HG03159 (cell line): ENCODE measurements at regions not wholly inside any gene's neighbourhood (a gene's known extent, or its start where the extent isn't known, plus 50 kb on each side); places are given as distances from the start of the nearest gene placed in this dataset.

ENCODE experiments used
- ATAC-seq: cut with Tn5 transposase; IDR thresholded peaks from one replicate; pipeline ENCODE4 v1.9.1; 2021; ENCODE audit warnings: mild to moderate bottlenecking, moderate library complexity; ENCODE audit not compliant: unreplicated experiment

DNA sequence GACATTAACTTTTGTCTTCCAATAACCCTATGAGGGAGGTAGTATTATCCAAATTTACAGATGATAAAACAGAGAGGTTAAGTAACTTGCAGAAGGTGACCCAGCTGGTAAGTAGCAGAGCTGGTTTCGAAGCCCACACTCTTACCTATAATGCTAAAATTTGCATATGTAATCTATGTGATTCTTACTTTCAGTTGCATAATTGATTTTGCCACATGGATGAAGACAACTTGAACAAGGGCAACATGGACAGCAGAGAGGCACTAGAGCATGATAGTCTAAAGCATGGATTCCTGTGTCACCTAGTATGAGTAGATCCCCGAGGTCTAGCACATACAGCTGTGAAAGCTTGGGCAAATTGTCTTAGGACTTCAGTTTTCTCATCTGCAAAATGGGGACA lies 117.6 kb upstream of the DTNBP1 start:
- no peak for ATAC-seq

DNA sequence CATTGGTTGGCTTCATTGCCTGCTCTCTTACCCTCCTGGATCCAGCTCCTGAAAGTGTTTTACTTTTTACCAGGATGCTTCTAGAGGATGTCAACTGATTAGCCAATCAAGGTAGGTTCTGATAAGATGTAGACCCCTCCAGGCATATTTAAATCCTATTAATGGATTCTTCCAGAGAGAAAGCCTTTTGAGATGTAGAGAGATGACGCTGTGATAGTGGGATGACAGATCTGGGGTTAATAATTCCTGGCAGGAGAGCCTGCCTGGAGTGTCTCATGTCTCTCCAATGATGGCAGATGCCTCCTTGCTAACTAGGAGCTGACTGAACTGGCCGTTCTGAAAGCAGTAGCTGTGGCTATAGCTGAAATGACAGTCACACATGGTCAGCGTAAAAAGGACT lies 116.9 kb upstream of the DTNBP1 start:
- ATAC-seq, result no peak

DNA sequence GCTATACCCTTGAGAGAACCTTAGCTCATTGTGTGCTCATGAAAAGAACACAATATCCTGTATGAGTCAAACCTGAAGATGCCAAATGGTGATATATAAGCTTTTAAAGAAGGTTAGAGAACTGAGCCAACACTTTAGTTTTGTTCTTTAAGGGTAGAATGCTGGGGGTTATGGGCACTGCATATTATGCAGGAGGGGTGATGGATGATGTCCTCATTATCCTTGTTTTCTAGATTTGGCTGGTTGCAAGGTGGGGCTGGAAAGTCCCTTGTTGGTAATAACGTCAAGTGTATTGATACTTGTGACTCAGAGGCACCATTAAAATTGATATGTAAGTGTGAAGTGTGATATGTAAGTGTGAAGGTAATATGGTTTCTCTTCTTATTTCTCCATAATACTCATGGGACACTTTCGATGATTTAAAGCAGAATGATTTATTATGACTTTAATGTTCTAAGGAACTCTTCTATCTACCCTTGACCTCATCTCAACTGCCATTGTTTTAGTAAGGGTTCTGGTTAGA lies 113.7 kb upstream of the DTNBP1 start:
- no peak for ATAC-seq

DNA sequence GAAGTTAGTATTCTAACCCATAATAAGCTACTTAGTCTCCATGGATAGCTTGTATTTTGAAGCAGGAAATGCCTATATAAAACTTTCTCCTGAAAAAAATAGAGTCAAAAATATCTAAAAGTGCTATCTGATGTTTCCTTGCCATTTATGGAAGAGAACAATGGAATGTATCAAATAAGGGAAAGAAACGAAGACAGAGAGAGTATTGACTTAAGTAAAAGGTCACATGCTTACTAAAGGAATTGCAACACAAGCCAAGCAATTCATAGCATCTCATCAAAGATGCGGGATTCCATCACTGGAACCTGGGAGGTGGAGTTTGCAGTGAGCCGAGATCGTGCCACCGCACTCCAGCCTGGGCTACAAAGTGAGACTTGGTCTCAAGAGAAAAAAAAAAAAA lies 112.9 kb upstream of the DTNBP1 start:
- no peak for ATAC-seq

DNA sequence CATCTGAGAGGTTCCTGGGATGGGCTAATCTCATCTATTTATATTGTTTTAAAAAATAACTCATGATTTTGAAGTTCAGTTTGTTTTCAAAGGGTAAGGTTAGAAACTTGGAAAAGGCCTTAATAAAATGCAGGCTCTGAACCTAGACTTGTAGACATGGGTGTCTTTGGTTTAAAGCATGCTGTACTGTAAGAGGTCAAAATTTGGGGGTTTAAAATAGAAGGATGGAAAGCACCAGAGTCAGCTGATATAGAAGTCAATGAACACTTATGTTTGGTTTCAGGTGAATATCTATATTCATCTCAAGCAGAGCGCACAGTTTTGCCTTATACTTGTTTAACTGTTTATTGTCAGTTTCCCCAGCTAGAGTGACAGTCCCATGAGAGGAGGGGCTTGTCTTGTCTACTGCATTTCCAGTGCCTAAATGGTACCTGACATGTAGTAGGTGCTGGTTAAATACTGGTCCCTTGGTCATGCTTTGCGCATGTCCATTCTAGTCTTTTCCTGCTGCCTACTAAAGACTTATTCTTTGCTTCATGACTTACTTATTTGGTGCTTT lies 112.3 kb upstream of the DTNBP1 start:
- ATAC-seq, result no peak

DNA sequence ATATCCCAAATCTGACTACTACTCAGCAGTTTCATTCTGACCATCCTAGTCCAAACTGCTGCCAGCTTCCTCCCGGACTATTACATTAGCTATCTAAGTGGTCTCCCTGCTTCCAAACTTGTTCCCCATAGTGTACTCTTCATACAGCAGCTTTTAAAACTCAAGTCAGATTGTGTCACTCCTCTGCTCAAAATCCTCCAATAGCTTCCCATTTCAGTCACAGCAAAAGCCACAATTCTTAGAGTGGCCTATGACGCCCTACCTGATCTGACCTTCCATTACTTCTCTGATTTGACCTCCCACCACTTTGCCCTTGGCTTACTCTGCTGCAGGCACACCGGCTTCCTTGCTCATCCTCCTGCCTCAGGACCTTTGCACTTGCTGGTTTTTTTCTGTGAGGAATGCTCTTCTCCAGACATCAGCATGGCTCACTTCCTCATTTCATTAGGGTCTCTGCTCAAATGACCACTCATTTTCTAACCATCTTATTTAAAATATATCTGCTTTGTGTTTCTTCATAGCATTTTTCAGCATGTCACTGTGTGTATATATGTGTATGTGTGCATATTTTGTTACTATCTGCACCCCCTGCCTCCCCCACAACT lies 111.1 kb upstream of the DTNBP1 start:
- no peak for ATAC-seq

DNA sequence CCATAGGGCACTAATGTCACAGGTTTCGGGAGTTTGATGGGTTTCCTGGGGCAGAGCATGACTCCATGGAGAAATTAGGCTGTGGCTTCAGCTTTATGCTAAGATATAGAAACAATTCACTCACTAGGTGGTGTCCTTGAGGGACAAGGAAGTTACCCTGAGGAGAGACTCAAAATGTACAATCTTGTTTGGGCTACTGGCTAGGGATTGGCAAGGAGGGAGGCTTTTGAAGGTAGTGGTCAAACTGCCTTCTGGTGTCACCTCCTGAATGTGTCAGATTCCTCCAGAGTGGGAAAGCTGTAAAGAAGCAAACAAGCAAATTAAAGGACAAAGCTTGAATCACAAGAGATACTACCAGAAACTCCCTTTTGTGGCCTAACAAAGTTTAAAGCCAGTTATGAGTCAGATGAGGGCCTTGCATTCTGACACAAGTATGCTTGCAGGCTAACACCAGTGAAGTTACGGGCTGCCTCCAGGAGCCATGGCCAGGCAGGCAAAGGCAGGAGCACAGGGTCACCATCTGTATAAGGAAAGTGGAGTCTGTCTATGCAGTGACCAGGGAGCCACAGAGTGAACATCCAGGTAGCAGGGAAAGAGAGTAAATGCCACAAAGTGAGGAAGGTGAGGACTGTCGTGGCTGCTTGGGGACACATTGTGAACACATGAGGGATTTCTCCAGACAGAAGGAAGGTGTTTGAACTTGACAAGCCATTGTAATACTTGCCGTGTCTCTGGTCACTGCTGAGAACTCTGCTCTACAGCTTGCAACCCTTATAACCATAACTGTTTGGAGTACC lies 107.7 kb upstream of the DTNBP1 start:
- peak; percentile 70 for ATAC-seq

DNA sequence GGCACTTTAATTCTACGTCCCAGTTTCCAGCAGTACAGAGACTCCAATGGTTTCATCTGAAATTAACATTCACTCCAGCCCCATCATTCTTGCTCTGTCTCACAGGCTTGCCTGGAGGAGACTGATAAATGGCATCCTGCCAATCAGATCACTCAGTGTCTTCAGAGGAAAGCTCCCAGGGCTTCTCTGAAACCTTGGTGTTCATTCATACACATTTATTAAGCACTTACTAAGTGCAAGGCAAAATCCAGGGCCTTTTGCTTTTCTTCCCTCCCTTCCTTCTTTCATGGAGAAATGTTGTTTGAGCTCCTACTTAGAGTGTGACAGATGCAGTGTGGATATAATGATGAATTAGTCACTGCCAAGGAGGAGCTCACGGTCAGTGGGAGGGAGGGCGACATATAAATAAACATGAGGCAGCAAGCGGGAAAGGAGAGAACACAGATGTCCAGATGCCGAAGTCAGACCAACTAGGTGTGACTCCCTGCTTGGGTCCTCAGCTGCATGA lies 106.7 kb upstream of the DTNBP1 start:
- ATAC-seq, result no peak

DNA sequence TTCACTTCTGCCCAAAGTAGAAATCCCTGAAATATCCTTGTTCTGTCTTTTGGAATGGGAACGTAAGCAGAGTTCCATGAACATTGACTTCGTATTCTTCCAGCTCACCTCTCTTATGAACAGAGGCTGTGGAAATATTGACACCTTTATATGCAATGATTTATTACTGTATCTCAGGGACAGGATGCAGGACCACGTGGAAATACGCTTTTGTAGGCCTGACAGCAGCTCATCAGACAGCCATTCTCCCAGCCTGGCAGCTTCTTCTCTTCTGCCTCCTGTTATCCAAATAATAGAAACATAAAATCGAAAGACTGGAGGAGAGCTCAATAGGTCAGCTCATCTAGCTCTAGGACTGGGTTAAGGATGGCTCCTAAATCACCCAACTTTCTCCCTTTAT lies 106.2 kb upstream of the DTNBP1 start:
- ATAC-seq, result no peak

DNA sequence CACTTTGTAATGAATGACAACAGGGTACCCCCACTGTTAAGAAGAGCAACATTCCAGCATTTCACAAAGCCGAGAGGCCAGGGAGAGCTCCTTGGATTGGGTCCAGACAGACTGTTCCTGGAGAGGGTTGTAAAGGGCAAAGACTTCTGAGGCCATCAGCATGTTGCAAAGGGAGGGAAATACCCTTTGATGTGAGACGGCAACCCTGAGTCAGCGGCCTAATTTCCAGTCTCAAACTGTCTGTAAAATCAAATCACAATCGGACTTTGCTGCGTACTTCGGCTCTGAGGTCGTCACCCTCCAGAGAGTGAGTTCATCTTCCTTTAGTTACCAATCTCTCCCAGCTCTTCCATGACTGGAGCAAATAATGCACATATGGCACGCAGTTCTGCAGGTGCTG lies 101.0 kb upstream of the DTNBP1 start:
- no peak for ATAC-seq

DNA sequence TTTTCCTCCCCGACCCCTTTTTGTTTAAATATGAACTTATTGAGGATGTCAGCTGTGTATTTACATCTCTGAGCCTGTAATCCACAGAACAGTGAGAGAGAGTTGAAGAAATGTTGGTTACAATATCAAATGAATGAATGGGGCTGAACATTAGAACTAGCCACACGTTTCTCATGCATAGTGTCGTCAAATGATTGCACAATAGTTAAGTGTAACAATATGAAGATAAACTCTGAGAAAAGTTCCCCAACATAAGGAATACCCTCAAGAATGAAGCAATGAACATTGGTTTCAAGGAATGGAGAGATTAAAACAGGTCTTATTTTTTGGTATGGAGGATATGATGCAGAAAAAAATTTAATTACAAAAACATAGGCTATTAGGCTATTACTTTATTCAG lies 100.5 kb upstream of the DTNBP1 start:
- no peak for ATAC-seq

DNA sequence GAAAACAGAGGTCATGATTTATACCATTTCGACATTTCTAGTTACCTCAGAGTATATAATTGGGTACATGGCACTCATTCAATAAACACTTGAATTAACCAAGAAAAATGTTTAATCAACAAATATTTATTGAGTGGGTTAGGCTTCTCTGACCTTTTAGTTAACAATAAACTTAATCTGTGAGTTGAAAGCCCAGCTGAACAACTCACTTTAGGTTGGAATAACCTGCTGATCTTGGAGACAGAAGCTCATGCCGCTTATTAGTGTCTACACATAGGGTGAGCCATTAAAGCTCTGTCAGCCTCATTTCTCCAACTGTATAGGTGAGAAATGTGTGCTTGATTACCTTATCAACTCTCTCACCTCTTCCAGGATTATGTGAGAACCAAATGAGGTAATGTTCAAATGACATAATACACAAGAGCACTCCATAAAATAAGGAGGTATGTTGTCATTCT lies 98.2 kb upstream of the DTNBP1 start:
- no peak for ATAC-seq

DNA sequence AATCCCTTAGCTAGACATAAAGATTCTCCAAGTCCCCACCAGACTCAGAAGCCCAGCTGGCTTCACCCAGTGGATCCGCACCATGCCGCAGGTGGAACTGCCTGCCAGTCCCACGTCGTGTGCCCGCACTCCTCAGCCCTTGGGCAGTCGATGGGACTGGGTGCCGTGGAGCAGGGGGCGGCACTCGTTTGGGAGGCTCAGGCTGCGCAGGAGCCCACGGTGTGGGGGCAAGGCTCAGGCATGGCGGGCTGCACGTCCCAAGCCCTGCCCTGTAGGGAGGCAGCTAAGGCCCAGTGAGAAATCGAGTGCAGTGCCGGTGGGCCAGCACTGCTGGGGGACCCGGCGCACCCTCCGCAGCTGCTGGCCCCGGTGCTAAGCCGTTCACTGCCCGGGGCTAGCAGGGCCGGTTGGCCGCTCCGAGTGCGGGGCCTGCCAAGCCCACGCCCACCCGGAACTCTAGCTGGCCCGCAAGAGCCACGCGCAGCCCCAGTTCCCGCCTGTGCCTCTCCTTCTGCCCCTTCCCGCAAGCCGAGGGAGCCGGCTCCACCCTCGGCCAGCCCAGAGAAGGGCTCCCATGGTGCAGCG lies 95.9 kb upstream of the DTNBP1 start:
- no peak for ATAC-seq

DNA sequence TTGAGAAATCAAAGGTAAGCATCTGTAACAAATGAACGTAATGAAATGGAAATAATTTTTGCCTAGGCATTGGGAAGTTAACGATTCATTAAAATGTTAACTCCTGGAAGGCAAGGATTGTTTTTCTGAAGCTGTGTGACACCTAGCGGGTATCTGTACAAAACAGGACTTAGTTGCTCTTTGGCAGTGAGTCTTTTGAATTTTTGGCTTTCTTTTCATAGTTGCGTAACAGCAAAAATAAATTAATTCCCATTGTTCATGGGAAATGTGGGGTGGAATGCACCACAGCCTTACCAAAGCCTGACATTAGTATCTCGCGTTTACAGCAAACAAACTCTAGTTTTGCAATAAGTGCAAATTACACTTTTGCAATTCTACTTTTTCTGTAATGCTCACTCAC lies 92.7 kb upstream of the DTNBP1 start:
- ATAC-seq, result no peak

DNA sequence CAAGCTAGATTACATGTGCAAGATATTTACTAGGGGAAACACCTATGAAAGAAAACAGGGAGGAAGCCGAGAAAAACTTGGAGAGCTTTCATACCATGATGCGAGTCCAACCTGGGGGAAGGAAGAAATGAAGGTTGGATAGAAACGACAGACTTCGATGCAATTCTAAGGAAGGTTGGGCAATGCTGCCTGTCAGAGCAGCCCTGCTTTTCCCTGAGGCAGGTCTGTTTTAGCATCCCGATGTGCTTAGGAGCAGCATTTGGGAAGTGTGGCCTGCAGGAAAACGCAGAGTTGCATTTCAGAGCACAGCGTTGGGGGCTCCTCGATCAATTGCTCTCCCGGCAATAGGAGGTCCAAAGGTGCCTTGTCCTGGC lies 91.9 kb upstream of the DTNBP1 start:
- ATAC-seq, result no peak

DNA sequence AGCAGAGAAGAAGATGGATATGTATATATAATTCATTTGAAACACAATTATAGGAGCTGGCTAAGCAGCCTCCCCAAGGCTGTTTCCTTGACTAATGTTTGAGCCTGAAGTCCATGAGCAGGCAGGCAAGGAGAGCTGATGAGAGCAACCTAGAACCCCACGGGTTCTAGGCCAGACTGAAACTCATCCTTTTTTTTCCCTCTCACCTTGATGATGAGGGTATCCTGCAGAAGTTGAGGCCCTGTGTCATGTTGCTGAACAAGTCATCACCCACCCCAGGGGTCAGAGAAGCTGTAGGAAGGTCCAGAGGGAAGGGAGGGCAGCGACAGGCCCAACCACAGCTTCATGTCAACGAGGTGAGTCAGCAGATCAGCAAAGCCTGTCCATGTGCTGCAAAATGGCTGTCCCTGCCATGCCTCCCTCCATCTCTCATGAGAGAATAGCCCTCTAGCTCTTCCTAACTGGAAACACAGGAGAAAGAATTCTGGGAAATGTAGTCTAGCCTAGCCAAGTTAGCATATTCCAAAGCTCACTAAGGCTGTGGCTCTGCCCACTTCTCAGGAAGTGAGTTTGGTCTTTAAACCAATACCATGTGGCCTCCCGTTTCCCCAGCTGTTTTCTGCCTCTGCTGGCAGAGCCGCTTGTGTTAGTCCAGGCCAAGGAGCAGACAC lies 91.3 kb upstream of the DTNBP1 start:
- ATAC-seq, result no peak

DNA sequence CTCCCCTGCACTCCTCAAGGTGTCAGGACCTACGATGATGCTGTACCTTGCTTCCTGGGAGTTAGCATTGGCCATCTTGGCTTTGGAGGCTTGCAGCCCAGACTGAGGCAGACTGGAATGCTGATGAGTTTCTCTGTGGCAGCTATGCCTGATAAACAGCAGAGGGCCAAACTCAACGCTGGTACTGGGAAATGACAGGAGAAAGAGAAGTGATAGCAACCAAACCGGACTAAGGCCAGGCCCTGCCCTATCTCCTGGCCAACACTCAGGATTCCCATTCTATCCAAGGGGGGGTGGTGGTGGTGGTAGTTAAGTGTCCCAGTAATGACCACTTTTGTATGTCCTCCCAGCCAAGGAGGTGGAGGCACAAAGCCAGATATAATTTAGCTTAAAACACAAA lies 90.0 kb upstream of the DTNBP1 start:
- no peak for ATAC-seq

DNA sequence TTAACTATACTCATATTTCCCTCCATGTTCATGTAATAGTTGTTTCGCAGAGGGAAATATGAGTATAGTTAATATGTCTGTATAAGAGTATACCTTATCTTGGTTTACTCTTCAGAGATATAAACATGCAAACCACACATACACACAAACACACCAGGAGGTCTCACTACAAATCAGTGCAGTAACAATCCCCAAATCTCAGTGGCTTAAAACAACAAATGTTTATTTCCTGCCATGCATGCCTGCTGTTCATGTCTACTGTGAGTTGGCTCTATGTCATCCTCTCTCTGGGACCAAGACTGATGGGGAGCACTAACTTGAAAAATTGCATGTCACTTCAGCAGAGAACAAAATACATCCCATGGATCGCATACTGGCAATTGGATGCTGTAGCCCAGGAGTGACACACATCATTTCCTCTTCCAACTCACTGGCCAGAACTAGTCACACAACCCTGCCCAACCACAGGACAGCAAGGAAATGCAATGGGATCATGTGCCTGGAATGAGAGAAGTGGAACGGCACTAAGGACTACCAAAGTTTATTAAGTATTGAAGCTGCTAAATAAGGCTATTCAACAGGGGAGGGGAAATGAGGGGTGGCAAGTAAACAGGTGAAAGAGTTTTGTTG lies 89.0 kb upstream of the DTNBP1 start:
- no peak for ATAC-seq

DNA sequence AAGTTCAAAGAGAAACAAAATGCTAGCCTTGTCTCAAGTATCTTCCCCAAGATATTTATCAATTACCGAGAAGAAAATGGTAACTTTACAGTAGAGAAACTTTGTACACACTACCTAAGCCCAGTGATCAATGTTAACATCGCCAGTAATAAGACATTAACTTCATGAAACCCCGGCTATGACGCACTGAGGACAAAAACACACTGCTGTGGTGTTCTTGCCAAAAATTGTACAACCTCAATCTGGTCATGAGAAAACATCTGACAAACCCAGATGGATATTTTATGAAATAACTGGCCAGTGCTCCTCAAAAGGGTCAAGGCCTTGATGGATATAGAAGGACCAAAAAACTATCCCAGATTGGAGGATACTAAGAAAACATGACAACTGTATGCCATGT lies 85.5 kb upstream of the DTNBP1 start:
- ATAC-seq, result no peak

DNA sequence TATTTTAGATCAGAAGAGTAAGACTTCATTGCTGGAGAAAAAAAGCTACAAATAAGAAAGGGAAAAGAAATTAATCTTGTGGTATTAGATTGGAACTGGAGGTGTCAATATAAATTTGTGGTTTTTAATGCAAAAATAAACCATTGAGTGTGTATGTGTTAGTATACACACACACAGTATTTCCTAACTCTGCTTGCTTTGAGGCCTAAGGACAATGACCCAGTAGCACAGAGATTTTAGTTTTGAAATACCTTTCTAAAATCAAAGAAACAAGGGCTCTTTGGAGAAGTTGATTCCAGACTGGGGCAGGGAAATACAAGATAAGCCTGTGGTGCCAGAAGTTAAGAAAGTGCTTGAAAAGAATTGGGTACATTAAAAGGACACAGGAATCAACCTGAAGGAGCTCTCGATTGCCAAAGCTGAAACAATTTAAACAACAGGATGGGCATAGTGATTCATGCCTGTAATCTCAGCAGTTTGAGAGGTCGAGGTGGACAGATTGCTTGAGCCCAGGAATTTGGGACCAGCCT lies 84.6 kb upstream of the DTNBP1 start:
- ATAC-seq, result no peak
